ENCODE measurements at regions not wholly inside any gene's neighbourhood (a gene's known extent, or its start where the extent isn't known, plus 50 kb on each side); places are given as distances from the start of the nearest gene placed in this dataset.

- no peak for DNase-seq
- H3K27ac ChIP-seq: no peak overlapping the region
- H3K9me3 ChIP-seq (replicated peaks in 1 of 3): no peaks in the 10 kb centered on the region
- 56 to 62% (median 58%) methylated on average over 3 of the region's 3 CpGs for WGBS, 4 donors
- no peak overlapping the region for H3K4me3 ChIP-seq
- intact Hi-C loops (cut with DNase I): no loop called here
- TF ChIP-seq CTCF (IDR thresholded peaks at IDR 0.05) (no peak), POLR2A (IDR thresholded peaks at IDR 0.05) (no peak)
- no peaks in the 10 kb centered on the region for H3K36me3 ChIP-seq (replicated peaks in 1 of 2)
- H3K27me3 ChIP-seq: peaks cover 8% of the 10 kb centered on the region
- no peaks in the 10 kb centered on the region for H3K4me1 ChIP-seq (replicated peaks in 1 of 2)
These were observed 58.0 kb upstream of the FOXB1 start for GRCh38 chr15:59946084-59946483.

GRCh38 chr15:59945036-59945435 lies 59.1 kb upstream of the FOXB1 start:
- TF ChIP-seq POLR2A (IDR thresholded peaks at IDR 0.05) (no peak), CTCF (IDR thresholded peaks at IDR 0.05) (no peak)
- no peak for DNase-seq
- intact Hi-C loops (cut with DNase I): no loop called here
- Histone ChIP-seq H3K4me3 (no peak overlapping the region), H3K9me3 (replicated peaks in 1 of 3) (no peaks in the 10 kb centered on the region), H3K36me3 (replicated peaks in 1 of 2) (no peaks in the 10 kb centered on the region), H3K4me1 (replicated peaks in 1 of 2) (no peaks in the 10 kb centered on the region), H3K27ac (no peak overlapping the region), H3K27me3 (peaks cover 8% of the 10 kb centered on the region)
- 67 to 70% (median 69%) methylated on average over 6 to 10 of the region's 10 CpGs for WGBS, 4 donors

- H3K4me1 ChIP-seq (replicated peaks in 1 of 2): no peaks in the 10 kb centered on the region
- intact Hi-C loops (cut with DNase I): no loop called here
- H3K36me3 ChIP-seq (replicated peaks in 1 of 2): no peaks in the 10 kb centered on the region
- 72 to 81% (median 78%) methylated on average over 6 of the region's 6 CpGs for WGBS, 4 donors
- TF ChIP-seq CTCF (IDR thresholded peaks at IDR 0.05) (no peak), POLR2A (IDR thresholded peaks at IDR 0.05) (no peak)
- H3K27me3 ChIP-seq: peaks cover 11% of the 10 kb centered on the region
- H3K4me3 ChIP-seq: no peak overlapping the region
- no peak for DNase-seq
- H3K9me3 ChIP-seq (replicated peaks in 1 of 3): no peaks in the 10 kb centered on the region
- H3K27ac ChIP-seq: no peak overlapping the region
These were observed 62.5 kb upstream of the FOXB1 start for GRCh38 chr15:59941612-59942011.

- no peak overlapping the region for H3K27ac ChIP-seq
- no peak for DNase-seq
- H3K4me3 ChIP-seq: no peak overlapping the region
- H3K27me3 ChIP-seq: peaks cover 15% of the 10 kb centered on the region
- no peaks in the 10 kb centered on the region for H3K9me3 ChIP-seq (replicated peaks in 1 of 3)
- TF ChIP-seq POLR2A (IDR thresholded peaks at IDR 0.05) (no peak), CTCF (IDR thresholded peaks at IDR 0.05) (no peak)
- H3K36me3 ChIP-seq (replicated peaks in 1 of 2): no peaks in the 10 kb centered on the region
- intact Hi-C loops (cut with DNase I): no loop called here
- whole genome bisulfite sequencing, 4 donors: 60 to 81% (median 72%) methylated on average over 1 of the region's 1 CpG
- no peaks in the 10 kb centered on the region for H3K4me1 ChIP-seq (replicated peaks in 1 of 2)
These were observed 63.2 kb upstream of the FOXB1 start for GRCh38 chr15:59940928-59941327.

All from adrenal gland (tissue), 9 donors.